ENCODE measurements at regions not wholly inside any gene's neighbourhood (a gene's known extent, or its start where the extent isn't known, plus 50 kb on each side); places are given as distances from the start of the nearest gene placed in this dataset.
A peak's percentile ranks its signal among the peaks of the same experiment; 100 is the strongest.

DNA sequence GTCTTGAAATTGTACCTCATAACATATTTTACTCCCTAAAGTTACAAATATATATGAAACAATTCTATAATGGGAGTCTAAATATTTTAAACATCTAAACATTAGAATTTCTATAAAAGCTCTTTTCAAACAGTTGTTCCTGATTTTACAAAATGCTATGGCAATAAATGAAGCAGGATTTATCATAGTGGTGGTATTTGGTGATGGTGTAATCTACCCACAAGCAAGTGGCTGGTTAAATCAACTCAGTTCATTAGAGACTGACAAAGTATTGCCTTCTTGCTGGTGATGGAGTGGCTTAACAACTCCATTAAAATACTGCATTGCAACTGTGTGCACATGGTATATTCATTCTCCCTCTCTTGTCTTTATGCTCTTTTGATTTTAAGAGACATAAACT lies 138.9 kb downstream of the PMAIP1 start:
- Histone ChIP-seq H3K4me3 (no peak overlapping the region), H3K27me3 (no peaks in the 10 kb centered on the region), H3K4me1 (no peaks in the 10 kb centered on the region), H3K9me3 (no peaks in the 10 kb centered on the region), H3K27ac (replicated peaks in 1 of 4) (no peak overlapping the region), H3K36me3 (no peaks in the 10 kb centered on the region)
- no peak for DNase-seq (ENCODE audit: extremely low spot score)
- intact Hi-C loops (cut with DNase I) = no loop called here
- TF ChIP-seq, protein P1, sequence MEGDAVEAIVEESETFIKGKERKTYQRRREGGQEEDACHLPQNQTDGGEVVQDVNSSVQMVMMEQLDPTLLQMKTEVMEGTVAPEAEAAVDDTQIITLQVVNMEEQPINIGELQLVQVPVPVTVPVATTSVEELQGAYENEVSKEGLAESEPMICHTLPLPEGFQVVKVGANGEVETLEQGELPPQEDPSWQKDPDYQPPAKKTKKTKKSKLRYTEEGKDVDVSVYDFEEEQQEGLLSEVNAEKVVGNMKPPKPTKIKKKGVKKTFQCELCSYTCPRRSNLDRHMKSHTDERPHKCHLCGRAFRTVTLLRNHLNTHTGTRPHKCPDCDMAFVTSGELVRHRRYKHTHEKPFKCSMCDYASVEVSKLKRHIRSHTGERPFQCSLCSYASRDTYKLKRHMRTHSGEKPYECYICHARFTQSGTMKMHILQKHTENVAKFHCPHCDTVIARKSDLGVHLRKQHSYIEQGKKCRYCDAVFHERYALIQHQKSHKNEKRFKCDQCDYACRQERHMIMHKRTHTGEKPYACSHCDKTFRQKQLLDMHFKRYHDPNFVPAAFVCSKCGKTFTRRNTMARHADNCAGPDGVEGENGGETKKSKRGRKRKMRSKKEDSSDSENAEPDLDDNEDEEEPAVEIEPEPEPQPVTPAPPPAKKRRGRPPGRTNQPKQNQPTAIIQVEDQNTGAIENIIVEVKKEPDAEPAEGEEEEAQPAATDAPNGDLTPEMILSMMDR (IDR thresholded peaks at IDR 0.05) = no peak
- TF ChIP-seq POLR2AphosphoS5 (IDR thresholded peaks at IDR 0.05) = no peak
- TF ChIP-seq POLR2A (IDR thresholded peaks at IDR 0.05; ENCODE audit: low read depth) = no peak
- no peak for TF ChIP-seq EP300 (IDR thresholded peaks at IDR 0.05)

DNA sequence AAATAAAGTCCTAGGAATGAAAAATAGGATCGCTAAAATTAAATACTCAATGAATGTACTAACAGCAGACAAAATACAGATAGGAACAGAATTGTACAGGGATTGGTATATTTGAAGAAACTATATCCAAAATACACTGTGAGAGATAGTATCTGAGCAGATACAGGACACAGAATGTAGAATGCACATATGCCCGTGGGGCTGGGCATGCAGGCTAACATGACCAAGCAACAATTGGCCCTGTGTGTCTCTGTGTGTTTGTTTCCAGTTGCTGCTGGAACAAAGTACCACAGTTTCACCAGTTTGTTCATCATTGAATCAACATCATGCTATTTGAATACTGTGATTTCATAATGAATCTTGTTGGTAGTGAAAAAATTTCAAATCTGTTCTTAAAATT lies 127.6 kb downstream of the PMAIP1 start:
- no peaks in the 10 kb centered on the region for H3K9me3 ChIP-seq
- intact Hi-C loops (cut with DNase I) = no loop called here
- no peak overlapping the region for H3K27ac ChIP-seq (replicated peaks in 1 of 4)
- no peak overlapping the region for H3K4me3 ChIP-seq
- DNase-seq (ENCODE audit: extremely low spot score) = no peak
- H3K36me3 ChIP-seq = no peaks in the 10 kb centered on the region
- H3K4me1 ChIP-seq = peaks cover 0 to 26% (median 15%) of the 10 kb centered on the region in 4 donors
- TF ChIP-seq POLR2AphosphoS5 (IDR thresholded peaks at IDR 0.05) (no peak), EP300 (IDR thresholded peaks at IDR 0.05) (no peak), POLR2A (IDR thresholded peaks at IDR 0.05; ENCODE audit: low read depth) (no peak)
- TF ChIP-seq, protein P1 (IDR thresholded peaks at IDR 0.05) = no peak
- 72% methylated on average over 2 of the region's 2 CpGs for WGBS
- H3K27me3 ChIP-seq = no peaks in the 10 kb centered on the region

DNA sequence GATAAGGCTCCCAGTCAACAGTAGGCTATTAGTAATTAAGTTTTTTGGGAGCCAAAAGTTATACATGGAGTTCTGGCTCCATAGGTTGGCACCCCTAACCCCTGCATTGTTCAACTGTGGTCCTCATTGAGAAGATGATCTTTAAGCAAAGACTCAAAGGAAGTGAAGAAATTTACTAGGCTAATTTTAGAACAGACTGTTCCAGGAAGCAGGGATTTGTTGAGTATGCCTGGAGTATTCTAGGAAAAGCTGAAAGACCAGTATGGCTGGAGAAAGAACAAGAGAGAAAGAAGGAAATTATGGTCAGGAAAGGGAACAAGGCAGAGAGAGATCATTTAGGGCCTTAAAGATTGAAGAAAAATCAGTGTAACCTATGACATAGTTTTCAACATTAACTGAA lies 125.1 kb downstream of the PMAIP1 start:
- H3K27ac ChIP-seq (replicated peaks in 1 of 4) = peak overlapping the region in 3 of 4 donors; percentile 15 to 31 (median 22)
- no peak overlapping the region for H3K4me3 ChIP-seq
- TF ChIP-seq EP300 (IDR thresholded peaks at IDR 0.05) (peak; percentile 35), POLR2A (IDR thresholded peaks at IDR 0.05; ENCODE audit: low read depth) (no peak), POLR2AphosphoS5 (IDR thresholded peaks at IDR 0.05) (no peak)
- TF ChIP-seq, protein P1 (IDR thresholded peaks at IDR 0.05) = no peak
- no peak for DNase-seq (ENCODE audit: extremely low spot score)
- no peaks in the 10 kb centered on the region for H3K9me3 ChIP-seq
- H3K27me3 ChIP-seq = no peaks in the 10 kb centered on the region
- intact Hi-C loops (cut with DNase I) = no loop called here
- peaks cover 0 to 46% (median 34%) of the 10 kb centered on the region in 4 donors for H3K4me1 ChIP-seq
- no peaks in the 10 kb centered on the region for H3K36me3 ChIP-seq

DNA sequence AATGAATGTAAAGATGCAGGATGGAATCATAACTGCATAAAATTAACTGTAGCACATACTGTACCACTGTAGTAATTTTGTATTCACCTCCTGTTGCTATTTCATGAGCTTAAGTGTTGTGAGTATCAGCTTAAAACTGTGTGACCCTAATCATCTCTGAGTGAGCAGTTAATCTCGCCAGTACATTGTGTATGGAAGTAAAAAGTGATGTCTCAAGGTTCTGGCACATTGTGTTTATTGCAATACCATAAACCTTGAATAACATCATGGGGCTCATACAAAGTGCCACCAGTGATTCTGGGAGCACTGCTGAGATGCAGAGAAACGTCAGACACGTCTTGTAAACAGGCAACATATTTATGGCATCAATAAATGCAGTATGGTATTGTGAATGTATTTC lies 124.5 kb downstream of the PMAIP1 start:
- H3K9me3 ChIP-seq = no peaks in the 10 kb centered on the region
- intact Hi-C loops (cut with DNase I) = no loop called here
- peak; percentile 80 for TF ChIP-seq EP300 (IDR thresholded peaks at IDR 0.05)
- TF ChIP-seq POLR2AphosphoS5 (IDR thresholded peaks at IDR 0.05) = no peak
- H3K4me3 ChIP-seq = no peak overlapping the region
- WGBS = 41% methylated on average over 3 of the region's 3 CpGs
- H3K36me3 ChIP-seq = no peaks in the 10 kb centered on the region
- DNase-seq (ENCODE audit: extremely low spot score) = no peak
- peak overlapping the region in 2 of 4 donors; percentile 15 to 22 for H3K27ac ChIP-seq (replicated peaks in 1 of 4)
- H3K4me1 ChIP-seq = peaks cover 0 to 47% (median 34%) of the 10 kb centered on the region in 4 donors
- H3K27me3 ChIP-seq = no peaks in the 10 kb centered on the region

DNA sequence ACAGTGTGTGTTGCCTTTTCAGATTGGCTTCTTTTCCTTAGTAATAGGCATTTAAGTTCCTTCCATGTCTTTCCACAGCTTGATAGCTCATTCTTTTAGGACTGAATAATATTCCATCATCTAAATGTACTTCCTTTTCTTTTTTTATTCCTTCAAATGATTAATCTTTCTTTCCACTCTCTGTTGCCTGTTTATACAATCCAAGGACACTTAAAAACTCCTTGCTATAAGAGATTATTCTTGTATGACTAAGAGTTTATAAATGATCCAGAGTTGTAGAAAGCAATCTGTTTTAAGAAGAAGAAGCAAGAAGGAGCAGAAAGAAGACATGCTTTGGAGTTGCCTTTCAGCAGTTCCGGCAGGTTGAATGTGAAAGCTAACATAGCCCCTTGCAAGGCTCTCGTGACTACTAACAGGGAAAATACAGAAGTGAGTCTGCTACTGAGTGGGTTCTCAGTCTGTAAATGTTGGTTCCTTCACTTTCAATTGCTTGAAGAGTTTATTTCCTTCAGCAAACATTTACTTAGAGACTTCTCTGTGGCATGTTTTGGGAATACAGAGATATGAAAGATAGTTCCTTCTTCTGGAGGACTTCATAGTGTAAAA lies 123.0 kb downstream of the PMAIP1 start:
- WGBS = 35% methylated on average over 2 of the region's 2 CpGs
- Histone ChIP-seq H3K4me1 (peaks cover 0 to 47% (median 34%) of the 10 kb centered on the region in 4 donors), H3K9me3 (no peaks in the 10 kb centered on the region), H3K36me3 (no peaks in the 10 kb centered on the region), H3K4me3 (no peak overlapping the region), H3K27ac (replicated peaks in 1 of 4) (peak overlapping the region; percentile 49 to 73 (median 64)), H3K27me3 (no peaks in the 10 kb centered on the region)
- intact Hi-C loops (cut with DNase I) = loop anchor here (2.0 kb wide), 1 partner anchor 38 kb away; no protein-coding TSS in a partner anchor
- no peak for DNase-seq (ENCODE audit: extremely low spot score)
- TF ChIP-seq POLR2A (IDR thresholded peaks at IDR 0.05; ENCODE audit: low read depth) (no peak), EP300 (IDR thresholded peaks at IDR 0.05) (no peak), POLR2AphosphoS5 (IDR thresholded peaks at IDR 0.05) (no peak)
- TF ChIP-seq, protein P1 (IDR thresholded peaks at IDR 0.05) = no peak
